OCI-LY7 (cell line): ENCODE measurements at regions not wholly inside any gene's neighbourhood (a gene's known extent, or its start where the extent isn't known, plus 50 kb on each side); places are given as distances from the start of the nearest gene placed in this dataset.

ENCODE experiments used
- BruUV-seq: library from RNA; stranded (reverse); fragments of 400-500 nt; replicated peaks from 2 replicates; lab custom pipeline; 2021; lab: Mats Ljungman, UMichigan
- CTCF ChIA-PET: fragments of 300-600 bp; sonication (Branson Sonifier 250); formaldehyde crosslinking; loops from one replicate; lab custom pipeline; 2022; ENCODE audit warnings: antibody characterized with exemption; ENCODE audit not compliant: unreplicated experiment; lab: Charles Lee
- POLR2A ChIA-PET: fragments of 300-600 bp; sonication (Branson Sonifier 250); formaldehyde crosslinking; loops from one replicate; lab custom pipeline; 2022; ENCODE audit warnings: antibody characterized with exemption; lab: Charles Lee
- DNase-seq: peaks from one replicate; pipeline ENCODE4 v3.0.0-alpha.2; 2015; ENCODE audit warnings: low spot score
- H2AFZ ChIP-seq: fragments of 200-600 bp; sonication (generic), shearing (Covaris generic); 2 replicates; pipeline ENCODE4 v1.6.1; 2014; ENCODE audit warnings: mild to moderate bottlenecking, antibody characterized with exemption, low read length, moderate library complexity
- H3K27ac ChIP-seq: fragments of 200-600 bp; sonication (generic); 2 replicates; pipeline ENCODE4 v1.5.1; 2014; ENCODE audit warnings: mixed run types, low read depth, mild to moderate bottlenecking, moderate library complexity, low read length, inconsistent platforms; ENCODE audit not compliant: poor library complexity, severe bottlenecking
- H3K36me3 ChIP-seq: fragments of 200-600 bp; sonication (generic); 2 replicates; pipeline ENCODE4 v1.6.1; 2014; ENCODE audit warnings: mild to moderate bottlenecking, antibody characterized with exemption, low read length, moderate library complexity, mixed read lengths; ENCODE audit not compliant: insufficient read depth
- H3K4me1 ChIP-seq: fragments of 200-600 bp; sonication (generic); 2 replicates; pipeline ENCODE4 v1.5.1; 2014; ENCODE audit warnings: mild to moderate bottlenecking, low read length; ENCODE audit not compliant: insufficient read depth, poor library complexity, severe bottlenecking
- H3K4me2 ChIP-seq: fragments of 200-600 bp; sonication (generic); 2 replicates; pipeline ENCODE4 v1.6.1; 2014; ENCODE audit warnings: mild to moderate bottlenecking, low read length
- H3K4me3 ChIP-seq: fragments of 200-600 bp; sonication (generic); 2 replicates; pipeline ENCODE4 v1.5.1; 2014; ENCODE audit warnings: mild to moderate bottlenecking, low read depth, low read length; ENCODE audit not compliant: poor library complexity, severe bottlenecking
- H3K79me2 ChIP-seq: fragments of 200-600 bp; sonication (generic); 2 replicates; pipeline ENCODE4 v1.6.1; 2016; ENCODE audit warnings: low read depth, mild to moderate bottlenecking, low read length, moderate library complexity, mixed read lengths; ENCODE audit not compliant: insufficient read depth
- H3K9me2 ChIP-seq: fragments of 200-600 bp; sonication (generic); 2 replicates; pipeline ENCODE4 v1.6.1; 2016; ENCODE audit warnings: mild to moderate bottlenecking, low read length, mixed read lengths; ENCODE audit not compliant: insufficient read depth
- H3K9me3 ChIP-seq: fragments of 200-600 bp; sonication (generic); 2 replicates; pipeline ENCODE4 v1.6.1; 2014; ENCODE audit warnings: mild to moderate bottlenecking, mixed run types, low read length, mixed read lengths
- H4K20me1 ChIP-seq: fragments of 200-600 bp; sonication (generic); 2 replicates; pipeline ENCODE4 v1.6.1; 2014; ENCODE audit warnings: mild to moderate bottlenecking, antibody characterized with exemption, low read length, moderate library complexity, mixed read lengths; ENCODE audit not compliant: insufficient read depth
- EZH2phosphoT487 ChIP-seq: fragments of 200-600 bp; sonication (generic); IDR thresholded peaks from 2 replicates; pipeline ENCODE4 v1.6.1; 2018; ENCODE audit warnings: low read depth, borderline replicate concordance, mild to moderate bottlenecking, mixed run types, antibody characterized with exemption, low read length, moderate library complexity, mixed read lengths
- intact Hi-C: fragments of 100-400 bp; cut with micrococcal nuclease; formaldehyde crosslinking; loops from one replicate; pipeline ENCODE4 v1.10.0; 2022; ENCODE audit not compliant: unreplicated experiment
- TF ChIP-seq, protein P1 (sequence below): fragments of 200-600 bp; sonication (generic); conservative IDR thresholded peaks from 2 replicates; pipeline ENCODE4 v1.5.1; 2014; ENCODE audit warnings: mild to moderate bottlenecking, antibody characterized with exemption, low read length, moderate library complexity, mixed read lengths

GRCh38 chr13:34035178-34035577 lies 217.2 kb downstream of the RFC3 start:
- TF ChIP-seq EZH2phosphoT487 = no peak
- TF ChIP-seq, protein P1, sequence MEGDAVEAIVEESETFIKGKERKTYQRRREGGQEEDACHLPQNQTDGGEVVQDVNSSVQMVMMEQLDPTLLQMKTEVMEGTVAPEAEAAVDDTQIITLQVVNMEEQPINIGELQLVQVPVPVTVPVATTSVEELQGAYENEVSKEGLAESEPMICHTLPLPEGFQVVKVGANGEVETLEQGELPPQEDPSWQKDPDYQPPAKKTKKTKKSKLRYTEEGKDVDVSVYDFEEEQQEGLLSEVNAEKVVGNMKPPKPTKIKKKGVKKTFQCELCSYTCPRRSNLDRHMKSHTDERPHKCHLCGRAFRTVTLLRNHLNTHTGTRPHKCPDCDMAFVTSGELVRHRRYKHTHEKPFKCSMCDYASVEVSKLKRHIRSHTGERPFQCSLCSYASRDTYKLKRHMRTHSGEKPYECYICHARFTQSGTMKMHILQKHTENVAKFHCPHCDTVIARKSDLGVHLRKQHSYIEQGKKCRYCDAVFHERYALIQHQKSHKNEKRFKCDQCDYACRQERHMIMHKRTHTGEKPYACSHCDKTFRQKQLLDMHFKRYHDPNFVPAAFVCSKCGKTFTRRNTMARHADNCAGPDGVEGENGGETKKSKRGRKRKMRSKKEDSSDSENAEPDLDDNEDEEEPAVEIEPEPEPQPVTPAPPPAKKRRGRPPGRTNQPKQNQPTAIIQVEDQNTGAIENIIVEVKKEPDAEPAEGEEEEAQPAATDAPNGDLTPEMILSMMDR = no peak
- CTCF ChIA-PET = no interaction called here
- DNase-seq = no peak
- Histone ChIP-seq H3K79me2 (no peaks in the 10 kb centered on the region), H3K4me3 (no peak overlapping the region), H3K36me3 (no peaks in the 10 kb centered on the region; the same call in 1 of the 2 replicates), H3K9me3 (no peaks in the 10 kb centered on the region), H3K9me2 (no peaks in the 10 kb centered on the region), H2AFZ (no peak overlapping the region), H3K27ac (no peak overlapping the region), H3K4me2 (no peak overlapping the region), H3K4me1 (peaks cover 28% of the 10 kb centered on the region), H4K20me1 (no peaks in the 10 kb centered on the region)
- POLR2A ChIA-PET = interaction anchor here (0.6 kb wide), 1 partner anchor 498 kb away, joined by 3 read pairs; no protein-coding TSS in a partner anchor
- BruUV-seq = no TSS peak
- intact Hi-C loops = loop anchor here (5.0 kb wide), 1 partner anchor 43 kb away; no protein-coding TSS in a partner anchor

- H3K9me2 ChIP-seq = no peaks in the 10 kb centered on the region
- CTCF ChIA-PET = no interaction called here
- TF ChIP-seq EZH2phosphoT487 = no peak
- TF ChIP-seq, protein P1 = no peak
Measured at GRCh38 chr13:34035676-34036325, 217.9 kb downstream of the RFC3 start.

More at GRCh38 chr13:34035676-34036325, 217.9 kb downstream of the RFC3 start:
- H4K20me1 ChIP-seq = no peaks in the 10 kb centered on the region
- H3K4me1 ChIP-seq = peaks cover 28% of the 10 kb centered on the region
- no peaks in the 10 kb centered on the region for H3K79me2 ChIP-seq
- no peak overlapping the region for H3K4me3 ChIP-seq
- DNase-seq = no peak
- intact Hi-C loops = loop anchor here (5.0 kb wide), 1 partner anchor 44 kb away; no protein-coding TSS in a partner anchor
- no peak overlapping the region for H3K27ac ChIP-seq
- POLR2A ChIA-PET = interaction anchor here (0.5 to 0.7 kb wide), 4 partner anchors 83 to 498 kb away, joined by 3 to 5 read pairs (median 4); no protein-coding TSS in a partner anchor
- no TSS peak for BruUV-seq
- H3K36me3 ChIP-seq = no peaks in the 10 kb centered on the region; the same call in 1 of the 2 replicates
- no peak overlapping the region for H2AFZ ChIP-seq
- H3K4me2 ChIP-seq = no peak overlapping the region
- H3K9me3 ChIP-seq = no peaks in the 10 kb centered on the region
